ENCODE measurements at regions not wholly inside any gene's neighbourhood (a gene's known extent, or its start where the extent isn't known, plus 50 kb on each side); places are given as distances from the start of the nearest gene placed in this dataset.

GRCh38 chr7:48832303-48832845, 92.0 kb upstream of the CDC14C start:
- ChIA-PET CTCF (no interaction called here), POLR2A (no interaction called here)
- TF ChIP-seq CTCF (IDR thresholded peaks at IDR 0.05) (no peak), SMC3 (IDR thresholded peaks at IDR 0.05; ENCODE audit: low read depth, low read length) (no peak), RXRA (IDR thresholded peaks at IDR 0.05; ENCODE audit: borderline replicate concordance, low read depth) (no peak), RFX5 (IDR thresholded peaks at IDR 0.05; ENCODE audit: low read length) (no peak), CHD2 (IDR thresholded peaks at IDR 0.05; ENCODE audit: low read length, partially characterized antibody) (no peak), REST (IDR thresholded peaks at IDR 0.05; ENCODE audit: low read depth, low read length) (no peak)
- Histone ChIP-seq H3F3A (replicated peaks; ENCODE audit: insufficient read depth) (no peaks in the 10 kb centered on the region), H3K9me2 (no peaks in the 10 kb centered on the region; the same call in 1 of the 2 replicates), H3K4me2 (no peak overlapping the region), H3K9ac (no peak overlapping the region), H3K27me3 (ENCODE audit: insufficient read depth) (peaks cover under 1% of the 10 kb centered on the region; the same call in 1 of the 2 replicates), H3K4me1 (ENCODE audit: control insufficient read depth in 1 of 2, insufficient read depth in 2 of 2, low read depth in 1 of 2, low read length in 1 of 2) (no peaks in the 10 kb centered on the region), H3K79me2 (ENCODE audit: insufficient read depth) (no peaks in the 10 kb centered on the region), H3K36me3 (replicated peaks in 1 of 2; ENCODE audit: control insufficient read depth in 1 of 2, insufficient read depth in 2 of 2, low read length in 1 of 2) (no peaks in the 10 kb centered on the region), H2AFZ (ENCODE audit: low read depth) (no peak overlapping the region), H3K4me3 (ENCODE audit: low read depth in 2 of 2, low read length in 1 of 2) (no peak overlapping the region), H3K27ac (ENCODE audit: low read depth in 2 of 2, low read length in 1 of 2) (no peak overlapping the region), H4K20me1 (ENCODE audit: insufficient read depth) (no peaks in the 10 kb centered on the region), H3K9me3 (no peaks in the 10 kb centered on the region)
- WGBS (ENCODE audit: low lambda C conversion rate) = 2% methylated on average over 4 of the region's 4 CpGs
- DNase-seq = no peak

GRCh38 chr7:48837266-48837665, 87.1 kb upstream of the CDC14C start:
- Histone ChIP-seq H3K9me2 (no peaks in the 10 kb centered on the region), H3K27me3 (ENCODE audit: insufficient read depth) (peaks cover 21% of the 10 kb centered on the region; the same call in 1 of the 2 replicates), H2AFZ (ENCODE audit: low read depth) (no peak overlapping the region), H3K36me3 (replicated peaks in 1 of 2; ENCODE audit: control insufficient read depth in 1 of 2, insufficient read depth in 2 of 2, low read length in 1 of 2) (no peaks in the 10 kb centered on the region), H3K9ac (no peak overlapping the region), H4K20me1 (ENCODE audit: insufficient read depth) (no peaks in the 10 kb centered on the region), H3K4me3 (ENCODE audit: low read depth in 2 of 2, low read length in 1 of 2) (no peak overlapping the region), H3F3A (replicated peaks; ENCODE audit: insufficient read depth) (no peaks in the 10 kb centered on the region), H3K9me3 (no peaks in the 10 kb centered on the region), H3K4me1 (ENCODE audit: control insufficient read depth in 1 of 2, insufficient read depth in 2 of 2, low read depth in 1 of 2, low read length in 1 of 2) (no peaks in the 10 kb centered on the region), H3K27ac (ENCODE audit: low read depth in 2 of 2, low read length in 1 of 2) (no peak overlapping the region), H3K79me2 (ENCODE audit: insufficient read depth) (no peaks in the 10 kb centered on the region), H3K4me2 (no peak overlapping the region)
- TF ChIP-seq YY1 (IDR thresholded peaks at IDR 0.05; ENCODE audit: low read depth) (no peak), MXI1 (IDR thresholded peaks at IDR 0.05; ENCODE audit: low read depth, low read length) (no peak), GATA2 (CRISPR knock-in tag; IDR thresholded peaks at IDR 0.05) (no peak), RXRA (IDR thresholded peaks at IDR 0.05; ENCODE audit: borderline replicate concordance, low read depth) (no peak), GABPA (IDR thresholded peaks at IDR 0.05; ENCODE audit: low read depth) (no peak), FOXM1 (IDR thresholded peaks at IDR 0.05; ENCODE audit: low read depth) (no peak), TEAD4 (IDR thresholded peaks at IDR 0.05; ENCODE audit: borderline replicate concordance, insufficient read depth) (no peak), FOSL2 (IDR thresholded peaks at IDR 0.05; ENCODE audit: borderline replicate concordance, low read depth) (no peak), NFIC (IDR thresholded peaks at IDR 0.05; ENCODE audit: borderline replicate concordance) (no peak), RFX5 (IDR thresholded peaks at IDR 0.05; ENCODE audit: low read length) (no peak), NRF1 (IDR thresholded peaks at IDR 0.05; ENCODE audit: low read depth, low read length) (no peak), CTCF (IDR thresholded peaks at IDR 0.05) (no peak), RAD21 (IDR thresholded peaks at IDR 0.05; ENCODE audit: low read length) (no peak), SMC3 (IDR thresholded peaks at IDR 0.05; ENCODE audit: low read depth, low read length) (no peak)
- 0% methylated on average over 1 of the region's 1 CpG for WGBS (ENCODE audit: low lambda C conversion rate)
- ChIA-PET POLR2A (no interaction called here), CTCF (no interaction called here)
- no peak for DNase-seq

Data from SK-N-SH (cell line).